ENCODE measurements at regions not wholly inside any gene's neighbourhood (a gene's known extent, or its start where the extent isn't known, plus 50 kb on each side); places are given as distances from the start of the nearest gene placed in this dataset.
"Not testable (repeated sequence)": the region's sequence is repeated elsewhere in the genome, so short reads cannot be mapped to it uniquely, and the experiment has no call there.

GRCh38 chr4:148946271-148946670 lies 504.1 kb upstream of the NR3C2 start:
- DNase-seq, result no peak

GRCh38 chr4:148944839-148945219 lies 502.6 kb upstream of the NR3C2 start:
- DNase-seq, result no peak

- no peak for DNase-seq
Observed at GRCh38 chr4:148944136-148944838, 502.1 kb upstream of the NR3C2 start.

- DNase-seq, result no peak
Observed at GRCh38 chr4:148934926-148935578, 492.8 kb upstream of the NR3C2 start.

GRCh38 chr4:148926276-148927260 lies 484.4 kb upstream of the NR3C2 start:
- DNase-seq, result no peak

GRCh38 chr4:148923881-148924280 lies 481.7 kb upstream of the NR3C2 start:
- DNase-seq, result no peak

- DNase-seq, result no peak
Observed at GRCh38 chr4:148922497-148922896, 480.3 kb upstream of the NR3C2 start.

GRCh38 chr4:148914734-148915133 lies 472.5 kb upstream of the NR3C2 start:
- no peak for DNase-seq

GRCh38 chr4:148914301-148914700 lies 472.1 kb upstream of the NR3C2 start:
- no peak for DNase-seq

- DNase-seq, result no peak
Observed at GRCh38 chr4:148903388-148903787, 461.2 kb upstream of the NR3C2 start.

- DNase-seq, result no peak
Observed at GRCh38 chr4:148901075-148901705, 459.0 kb upstream of the NR3C2 start.

- not testable (repeated sequence) for DNase-seq
Observed at GRCh38 chr4:148898139-148898538, 455.9 kb upstream of the NR3C2 start.

- no peak for DNase-seq
Observed at GRCh38 chr4:148893095-148893494, 450.9 kb upstream of the NR3C2 start.

- no peak for DNase-seq
Observed at GRCh38 chr4:148883891-148884290, 441.7 kb upstream of the NR3C2 start.

- no peak for DNase-seq
Observed at GRCh38 chr4:148883435-148883834, 441.2 kb upstream of the NR3C2 start.

- DNase-seq, result no peak
Observed at GRCh38 chr4:148881860-148882643, 439.8 kb upstream of the NR3C2 start.

- no peak for DNase-seq
Observed at GRCh38 chr4:148874331-148874730, 432.1 kb upstream of the NR3C2 start.

GRCh38 chr4:148868191-148868590 lies 426.0 kb upstream of the NR3C2 start:
- DNase-seq, result no peak

- DNase-seq, result no peak
Observed at GRCh38 chr4:148866666-148867065, 424.5 kb upstream of the NR3C2 start.

- DNase-seq, result no peak
Observed at GRCh38 chr4:148857973-148858534, 415.8 kb upstream of the NR3C2 start.

- no peak for DNase-seq
Observed at GRCh38 chr4:148857239-148857972, 415.2 kb upstream of the NR3C2 start.
